ENCODE measurements at regions not wholly inside any gene's neighbourhood (a gene's known extent, or its start where the extent isn't known, plus 50 kb on each side); places are given as distances from the start of the nearest gene placed in this dataset.

- Histone ChIP-seq H3K79me2 (replicated peaks; ENCODE audit: insufficient read depth, low read length) (no peaks in the 10 kb centered on the region), H3K36me3 (ENCODE audit: insufficient read depth, low read length) (no peaks in the 10 kb centered on the region), H3K4me3 (ENCODE audit: low read length) (no peak overlapping the region), H3K9ac (ENCODE audit: low read length) (no peak overlapping the region), H3F3A (ENCODE audit: insufficient read depth, low read length, poor library complexity, severe bottlenecking) (no peaks in the 10 kb centered on the region), H3K9me3 (ENCODE audit: low read length) (no peaks in the 10 kb centered on the region), H2AFZ (ENCODE audit: low read depth, low read length) (no peak overlapping the region), H3K9me2 (ENCODE audit: insufficient read depth, low read length) (no peaks in the 10 kb centered on the region), H3K27me3 (ENCODE audit: insufficient read depth, low read depth, low read length) (no peaks in the 10 kb centered on the region), H4K20me1 (ENCODE audit: insufficient read depth) (no peaks in the 10 kb centered on the region), H3K27ac (ENCODE audit: low read length) (no peak overlapping the region), H3K4me2 (ENCODE audit: low read length) (no peak overlapping the region)
- TF ChIP-seq REST (IDR thresholded peaks at IDR 0.05; ENCODE audit: borderline replicate concordance), result no peak
These were observed 381.3 kb downstream of the GPD2 start for GRCh38 chr2:156817430-156817829.

GRCh38 chr2:156818221-156818620 is 382.0 kb downstream of the GPD2 start:
- Histone ChIP-seq H3K9me3 (ENCODE audit: low read length) (no peaks in the 10 kb centered on the region), H3K9ac (ENCODE audit: low read length) (no peak overlapping the region), H3K36me3 (ENCODE audit: insufficient read depth, low read length) (no peaks in the 10 kb centered on the region), H3F3A (ENCODE audit: insufficient read depth, low read length, poor library complexity, severe bottlenecking) (no peaks in the 10 kb centered on the region), H3K9me2 (ENCODE audit: insufficient read depth, low read length) (no peaks in the 10 kb centered on the region), H3K79me2 (replicated peaks; ENCODE audit: insufficient read depth, low read length) (no peaks in the 10 kb centered on the region), H3K27me3 (ENCODE audit: insufficient read depth, low read depth, low read length) (no peaks in the 10 kb centered on the region), H3K27ac (ENCODE audit: low read length) (no peak overlapping the region), H2AFZ (ENCODE audit: low read depth, low read length) (no peak overlapping the region), H4K20me1 (ENCODE audit: insufficient read depth) (no peaks in the 10 kb centered on the region), H3K4me3 (ENCODE audit: low read length) (no peak overlapping the region), H3K4me2 (ENCODE audit: low read length) (no peak overlapping the region)
- TF ChIP-seq MXI1 (conservative IDR thresholded peaks at IDR 0.05; ENCODE audit: poor library complexity, severe bottlenecking) (no peak), RAD21 (conservative IDR thresholded peaks at IDR 0.05) (no peak), EZH2 (IDR thresholded peaks at IDR 0.05; ENCODE audit: borderline replicate concordance, insufficient read depth, low read length, poor library complexity, severe bottlenecking) (no peak), POLR2AphosphoS5 (IDR thresholded peaks at IDR 0.05) (no peak), TAF1 (IDR thresholded peaks at IDR 0.05; ENCODE audit: low read depth) (no peak), REST (IDR thresholded peaks at IDR 0.05; ENCODE audit: borderline replicate concordance) (no peak), CTCF (IDR thresholded peaks at IDR 0.05; ENCODE audit: poor library complexity, severe bottlenecking) (no peak)
